Fibroblast of the aortic adventitia (primary cell): ENCODE measurements at regions not wholly inside any gene's neighbourhood (a gene's known extent, or its start where the extent isn't known, plus 50 kb on each side); places are given as distances from the start of the nearest gene placed in this dataset.

Experiments
- DNase-seq: peaks from one replicate; pipeline ENCODE4 v3.0.0-alpha.2; 2010; ENCODE audit warnings: low read depth
- H3K4me3 ChIP-seq: 2 replicates; pipeline ENCODE4 v1.5.1; 2011; ENCODE audit warnings: low read depth, mild to moderate bottlenecking, control low read depth, low read length, moderate library complexity
- TF ChIP-seq, protein P1 (sequence below): IDR thresholded peaks from 2 replicates; pipeline ENCODE4 v1.5.1; 2011; ENCODE audit warnings: mild to moderate bottlenecking, low read length, control low read depth, inconsistent platforms; ENCODE audit not compliant: insufficient read depth

DNA sequence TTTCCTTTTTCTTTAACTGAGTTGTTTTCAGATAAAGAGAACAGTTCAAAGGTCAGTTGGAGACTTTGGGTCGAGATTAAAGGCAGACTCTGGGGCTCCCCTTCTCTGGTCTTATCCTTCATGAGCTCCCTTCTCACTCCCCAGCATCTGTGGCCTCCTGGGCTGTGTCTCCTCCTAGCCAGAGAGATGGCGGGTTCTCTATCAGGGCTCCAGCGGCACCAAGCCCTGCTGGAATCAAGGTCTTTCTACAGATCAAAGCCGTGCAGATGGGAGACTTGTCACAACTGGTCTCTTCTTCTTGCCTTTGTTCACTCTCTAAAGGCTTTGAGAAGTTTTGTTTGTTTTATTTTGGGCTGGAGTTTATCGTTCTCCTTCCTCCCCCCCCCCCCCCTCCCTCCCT lies 373.7 kb upstream of the C1orf174 start:
- DNase-seq, result no peak
- H3K4me3 ChIP-seq, result no peak overlapping the region
- TF ChIP-seq, protein P1, sequence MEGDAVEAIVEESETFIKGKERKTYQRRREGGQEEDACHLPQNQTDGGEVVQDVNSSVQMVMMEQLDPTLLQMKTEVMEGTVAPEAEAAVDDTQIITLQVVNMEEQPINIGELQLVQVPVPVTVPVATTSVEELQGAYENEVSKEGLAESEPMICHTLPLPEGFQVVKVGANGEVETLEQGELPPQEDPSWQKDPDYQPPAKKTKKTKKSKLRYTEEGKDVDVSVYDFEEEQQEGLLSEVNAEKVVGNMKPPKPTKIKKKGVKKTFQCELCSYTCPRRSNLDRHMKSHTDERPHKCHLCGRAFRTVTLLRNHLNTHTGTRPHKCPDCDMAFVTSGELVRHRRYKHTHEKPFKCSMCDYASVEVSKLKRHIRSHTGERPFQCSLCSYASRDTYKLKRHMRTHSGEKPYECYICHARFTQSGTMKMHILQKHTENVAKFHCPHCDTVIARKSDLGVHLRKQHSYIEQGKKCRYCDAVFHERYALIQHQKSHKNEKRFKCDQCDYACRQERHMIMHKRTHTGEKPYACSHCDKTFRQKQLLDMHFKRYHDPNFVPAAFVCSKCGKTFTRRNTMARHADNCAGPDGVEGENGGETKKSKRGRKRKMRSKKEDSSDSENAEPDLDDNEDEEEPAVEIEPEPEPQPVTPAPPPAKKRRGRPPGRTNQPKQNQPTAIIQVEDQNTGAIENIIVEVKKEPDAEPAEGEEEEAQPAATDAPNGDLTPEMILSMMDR, result no peak

DNA sequence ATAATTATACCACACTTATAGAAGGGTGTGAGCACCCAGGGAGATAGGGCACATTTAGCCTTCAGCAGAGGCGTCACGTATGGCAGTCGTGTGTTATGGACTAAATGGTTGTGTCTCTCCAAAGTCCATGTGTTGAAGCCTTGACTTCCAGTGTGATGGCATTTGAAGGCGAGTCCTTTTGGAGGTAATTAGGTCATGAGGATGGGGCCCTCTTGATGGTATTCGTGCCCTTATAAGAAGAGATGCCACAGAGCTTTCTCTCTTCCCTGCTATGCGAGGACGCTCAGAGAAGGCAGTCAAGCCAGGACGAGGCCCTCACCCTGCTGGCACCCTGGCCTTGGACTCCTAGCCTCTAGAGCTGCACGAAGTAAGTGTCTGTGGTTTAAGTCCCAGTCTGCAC lies 375.0 kb upstream of the C1orf174 start:
- H3K4me3 ChIP-seq, result no peak overlapping the region
- TF ChIP-seq, protein P1, result no peak

DNA sequence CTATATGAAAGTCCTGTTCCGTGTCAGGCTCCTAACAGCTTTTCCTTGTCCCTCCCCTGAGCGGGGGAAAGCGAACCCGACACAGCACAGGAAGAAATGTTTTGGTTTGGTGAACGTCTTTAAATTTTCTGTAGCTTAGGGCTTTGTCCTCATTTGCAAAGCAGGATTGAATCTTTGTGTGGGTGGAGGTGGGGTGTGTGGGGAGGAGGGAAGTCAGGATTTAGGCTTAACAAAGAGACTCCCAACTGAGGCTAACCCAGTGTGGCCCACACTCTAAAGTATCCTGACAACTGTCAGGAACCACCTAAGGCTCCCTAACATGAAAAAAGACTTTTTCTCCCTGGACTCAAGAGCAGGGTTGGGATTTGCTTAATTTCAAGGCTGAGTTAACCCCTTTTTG lies 376.2 kb upstream of the C1orf174 start:
- TF ChIP-seq, protein P1, result no peak
- no peak for DNase-seq
- no peak overlapping the region for H3K4me3 ChIP-seq

More for the DNA sequence above, 375.0 kb upstream of the C1orf174 start:
- no peak for DNase-seq

DNA sequence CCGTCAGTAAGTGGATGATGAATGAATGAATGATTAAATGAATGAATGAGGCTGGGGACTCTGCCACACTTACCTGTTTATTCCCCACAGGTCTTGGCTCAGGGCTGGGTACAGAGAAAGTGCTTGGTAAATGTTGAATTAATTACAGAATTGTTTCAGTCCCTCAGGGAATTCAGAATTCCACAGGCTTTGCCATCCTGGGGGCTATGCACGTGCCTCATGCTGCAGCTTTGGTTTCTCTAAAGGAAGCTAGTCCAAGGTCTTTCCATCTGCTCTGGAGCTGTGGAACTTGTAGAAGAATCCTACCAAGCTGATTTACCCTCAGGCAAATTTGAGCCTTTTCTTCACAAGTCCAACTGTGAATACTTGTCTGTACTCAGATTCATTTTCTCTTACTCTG lies 376.8 kb upstream of the AJAP1 start:
- TF ChIP-seq, protein P1, result no peak
- no peak overlapping the region for H3K4me3 ChIP-seq
- no peak for DNase-seq

DNA sequence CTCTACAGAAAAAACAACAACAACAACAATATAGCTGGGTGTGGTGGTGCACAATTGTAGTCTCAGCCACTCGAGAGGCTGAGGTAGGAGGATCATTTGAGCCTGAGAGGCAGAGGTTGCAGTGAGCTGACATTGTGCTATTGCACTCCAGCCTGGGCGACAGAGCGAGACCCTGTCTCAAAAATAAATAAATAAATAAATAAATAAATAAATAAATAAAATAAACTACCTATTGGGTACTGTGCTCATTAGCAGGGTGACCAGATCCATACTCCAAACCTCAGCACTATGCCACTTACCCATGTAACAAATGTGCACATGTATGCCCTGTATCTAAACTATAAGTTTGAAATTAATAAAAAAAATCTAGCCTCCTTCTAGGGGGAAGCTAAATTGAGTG lies 369.4 kb upstream of the AJAP1 start:
- DNase-seq, result no peak
- TF ChIP-seq, protein P1, result no peak

DNA sequence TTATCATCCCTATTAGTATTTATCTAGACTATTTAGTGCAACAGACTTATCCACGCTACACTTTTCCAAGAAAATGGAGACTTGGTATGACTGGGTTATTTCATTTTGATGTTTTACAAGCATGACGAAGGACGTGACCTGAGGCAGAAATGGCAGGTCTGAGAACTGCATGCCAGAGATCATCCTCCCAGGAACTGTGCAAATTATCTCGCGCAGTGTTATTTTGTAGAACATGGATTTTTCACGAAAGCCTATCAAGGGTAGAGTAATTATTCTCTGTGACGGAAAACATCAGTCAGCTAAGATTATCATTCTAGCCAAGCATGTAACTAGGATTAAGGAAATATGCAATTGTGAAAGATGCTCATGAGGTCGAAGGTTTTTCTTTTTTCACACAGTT lies 361.5 kb upstream of the AJAP1 start:
- no peak for DNase-seq
- TF ChIP-seq, protein P1, result no peak
- H3K4me3 ChIP-seq, result no peak overlapping the region

More for the DNA sequence above, 369.4 kb upstream of the AJAP1 start:
- H3K4me3 ChIP-seq, result no peak overlapping the region

DNA sequence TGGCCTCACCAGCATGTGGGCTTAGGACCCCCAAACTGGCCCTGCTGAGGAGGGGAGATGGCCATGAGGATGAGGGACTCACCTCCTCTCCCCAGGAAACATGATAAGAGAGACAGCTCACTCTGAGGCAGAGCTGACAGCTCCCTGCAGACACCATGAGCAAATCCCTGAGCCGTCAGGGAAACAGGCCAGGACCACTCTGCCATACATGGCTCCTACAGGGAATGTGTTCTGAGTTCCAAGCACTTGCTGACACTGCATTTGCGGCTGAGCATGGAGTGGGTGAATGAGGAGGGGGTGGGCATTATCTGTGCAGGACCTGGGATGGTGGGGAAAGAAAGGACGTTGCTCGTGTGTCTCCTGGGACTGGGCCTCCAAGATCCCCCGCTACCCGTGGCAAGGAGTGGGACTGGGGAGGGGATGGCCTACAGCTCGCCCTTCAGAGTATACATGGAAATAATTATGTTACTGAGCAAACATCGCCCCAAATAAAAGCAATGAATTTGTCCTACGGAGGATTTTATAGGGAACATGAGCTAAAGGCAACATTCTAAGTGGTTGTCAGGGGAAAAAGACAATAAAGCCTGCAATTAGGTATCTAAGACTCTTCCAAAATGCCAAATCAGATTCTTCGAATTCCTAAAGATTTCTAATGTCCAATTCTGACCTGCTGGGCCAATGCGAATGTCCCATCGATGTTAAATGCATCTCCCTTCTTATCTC lies 355.9 kb upstream of the AJAP1 start:
- TF ChIP-seq, protein P1, result no peak
- no peak for DNase-seq
- no peak overlapping the region for H3K4me3 ChIP-seq
